Gastroesophageal sphincter (tissue), 3 donors: ENCODE measurements at regions not wholly inside any gene's neighbourhood (a gene's known extent, or its start where the extent isn't known, plus 50 kb on each side); places are given as distances from the start of the nearest gene placed in this dataset.

Source experiments
- EP300 ChIP-seq: sonication (generic); formaldehyde crosslinking; IDR thresholded peaks from one replicate; pipeline ENCODE4 v1.6.1; 2017; ENCODE audit warnings: antibody characterized with exemption, mild to moderate bottlenecking
- POLR2A ChIP-seq, 2 donors: fragments of 450-650 bp; IDR thresholded peaks; one replicate each; pipeline ENCODE4 v1.6.1; 2017; ENCODE audit warnings: antibody characterized with exemption in 2 of 2, mild to moderate bottlenecking in 2 of 2, moderate library complexity in 1 of 2
- TF ChIP-seq, protein P1 (sequence below), 4 experiments: fragments of 200-600 bp in 2 of 4; fragments of 450-650 bp in 2 of 4; sonication (generic) in 1 of 4; IDR thresholded peaks; one replicate each; pipeline ENCODE4 v1.5.1; 2017 to 2019; ENCODE audit warnings: antibody characterized with exemption in 4 of 4, mild to moderate bottlenecking in 2 of 4, moderate library complexity in 2 of 4

DNA sequence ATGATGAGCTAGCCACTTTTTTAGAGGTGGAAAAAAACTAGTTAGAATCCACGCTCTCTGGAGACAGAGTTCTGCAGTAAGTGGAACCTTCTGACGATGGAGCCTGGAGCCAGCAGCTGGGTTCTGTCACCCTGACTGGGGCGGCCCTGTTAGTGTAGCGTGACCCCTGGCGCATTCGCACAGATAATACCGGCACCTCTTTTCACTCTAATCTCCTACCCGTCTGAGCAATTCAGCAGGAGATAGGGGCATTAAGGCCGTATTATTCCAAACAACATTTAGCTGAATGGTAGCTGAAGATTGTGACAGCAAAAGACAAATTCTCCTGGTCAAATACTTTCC is 292.6 kb downstream of the FBXO8 start:
- TF ChIP-seq, protein P1, sequence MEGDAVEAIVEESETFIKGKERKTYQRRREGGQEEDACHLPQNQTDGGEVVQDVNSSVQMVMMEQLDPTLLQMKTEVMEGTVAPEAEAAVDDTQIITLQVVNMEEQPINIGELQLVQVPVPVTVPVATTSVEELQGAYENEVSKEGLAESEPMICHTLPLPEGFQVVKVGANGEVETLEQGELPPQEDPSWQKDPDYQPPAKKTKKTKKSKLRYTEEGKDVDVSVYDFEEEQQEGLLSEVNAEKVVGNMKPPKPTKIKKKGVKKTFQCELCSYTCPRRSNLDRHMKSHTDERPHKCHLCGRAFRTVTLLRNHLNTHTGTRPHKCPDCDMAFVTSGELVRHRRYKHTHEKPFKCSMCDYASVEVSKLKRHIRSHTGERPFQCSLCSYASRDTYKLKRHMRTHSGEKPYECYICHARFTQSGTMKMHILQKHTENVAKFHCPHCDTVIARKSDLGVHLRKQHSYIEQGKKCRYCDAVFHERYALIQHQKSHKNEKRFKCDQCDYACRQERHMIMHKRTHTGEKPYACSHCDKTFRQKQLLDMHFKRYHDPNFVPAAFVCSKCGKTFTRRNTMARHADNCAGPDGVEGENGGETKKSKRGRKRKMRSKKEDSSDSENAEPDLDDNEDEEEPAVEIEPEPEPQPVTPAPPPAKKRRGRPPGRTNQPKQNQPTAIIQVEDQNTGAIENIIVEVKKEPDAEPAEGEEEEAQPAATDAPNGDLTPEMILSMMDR (IDR thresholded peaks at IDR 0.05): peak in 1 of 4 experiments; percentile 23
- TF ChIP-seq POLR2A (IDR thresholded peaks at IDR 0.05): no peak
- TF ChIP-seq EP300: no peak
